HepG2 (cell line): ENCODE measurements at regions not wholly inside any gene's neighbourhood (a gene's known extent, or its start where the extent isn't known, plus 50 kb on each side); places are given as distances from the start of the nearest gene placed in this dataset.

Experiments used
- ATAC-seq: fragments of 200-7000 bp; cut with Tn5 transposase; 3 replicates; pipeline ENCODE4 v1.9.1; 2020; ENCODE audit warnings: mild to moderate bottlenecking, moderate library complexity
- BruUV-seq: library from RNA; stranded (reverse); fragments of 400-500 nt; replicated peaks from 2 replicates; lab custom pipeline; 2021; lab: Mats Ljungman, UMichigan
- CTCF ChIA-PET: fragments of 300-600 bp; formaldehyde crosslinking; extraction: SDS; loops from one replicate; lab custom pipeline; 2021; ENCODE audit warnings: low total read pairs, inconsistent platforms, low intra/inter-chr PET ratio; lab: Yijun Ruan, JAX
- POLR2A ChIA-PET: fragments of 350-600 bp; sonication (Branson Sonifier 250); formaldehyde crosslinking; loops from one replicate; lab custom pipeline; 2020; ENCODE audit warnings: antibody characterized with exemption, inconsistent platforms; lab: Yijun Ruan, JAX
- DNase-seq: peaks from one replicate; pipeline ENCODE4 v3.0.0-alpha.2; 2015; ENCODE audit warnings: low spot score
- FAIRE-seq: peaks from 3 replicates; lab custom pipeline; 2011; peaks lifted over from hg19 to GRCh38; lab: Jason Lieb, UNC
- H2AFZ ChIP-seq: one replicate; pipeline ENCODE4 v1.6.1; 2011; ENCODE audit warnings: low read length, inconsistent platforms
- H3K27ac ChIP-seq: fragments of 300-600 bp; 3 replicates; pipeline ENCODE4 v1.8.0; 2011; ENCODE audit warnings: mixed run types, mild to moderate bottlenecking, mixed read lengths, low read length, inconsistent platforms; ENCODE audit not compliant: insufficient read depth; ENCODE audit errors: extremely low read length
- H3K27me3 ChIP-seq, 2 experiments: fragments of 200-600 bp in 1 of 2; 2 replicates in 1 of 2; 3 replicates in 1 of 2; pipeline versions ENCODE4 v1.6.0 to v1.8.0; 2011; ENCODE audit warnings: low read length in 2 of 2, mild to moderate bottlenecking in 2 of 2, moderate library complexity in 2 of 2, inconsistent platforms in 1 of 2; ENCODE audit not compliant: insufficient read depth in 2 of 2, control insufficient read depth in 1 of 2
- H3K36me3 ChIP-seq, 2 experiments: fragments of 200-600 bp in 1 of 2; replicated peaks in 1 of 2; 2 replicates in 1 of 2; 3 replicates in 1 of 2; pipeline versions ENCODE4 v1.5.1 to v1.8.0; 2011; ENCODE audit warnings: low read length in 2 of 2, inconsistent platforms in 1 of 2; ENCODE audit not compliant: insufficient read depth in 2 of 2, control insufficient read depth in 1 of 2
- H3K4me1 ChIP-seq: 2 replicates; pipeline ENCODE4 v1.5.1; 2012; ENCODE audit warnings: low read length, inconsistent platforms; ENCODE audit not compliant: insufficient read depth
- H3K4me2 ChIP-seq: 2 replicates; pipeline ENCODE4 v1.6.0; 2011; ENCODE audit warnings: low read depth, low read length, inconsistent platforms
- H3K4me3 ChIP-seq, 3 experiments: fragments of 200-600 bp in 1 of 3; sonication (generic), shearing (Covaris generic) in 1 of 3; replicated peaks in 1 of 3; 2 replicates each; pipeline ENCODE4 v1.5.1; 2011 to 2016; ENCODE audit warnings: low read length in 3 of 3, inconsistent platforms in 2 of 3, low read depth in 2 of 3, mild to moderate bottlenecking in 2 of 3, control low read depth in 1 of 3, mixed read lengths in 1 of 3; ENCODE audit not compliant: insufficient read depth in 1 of 3
- H3K79me2 ChIP-seq: one replicate; pipeline ENCODE4 v1.6.1; 2011; ENCODE audit warnings: low read length, inconsistent platforms; ENCODE audit not compliant: insufficient read depth
- H3K9ac ChIP-seq: 2 replicates; pipeline ENCODE4 v1.6.0; 2011; ENCODE audit warnings: mild to moderate bottlenecking, low read depth, low read length, inconsistent platforms; ENCODE audit not compliant: insufficient read depth
- H3K9me3 ChIP-seq: 2 replicates; pipeline ENCODE4 v1.5.1; 2012; ENCODE audit warnings: mild to moderate bottlenecking, low read length
- H4K20me1 ChIP-seq: 2 replicates; pipeline ENCODE4 v1.6.0; 2011; ENCODE audit warnings: inconsistent platforms, mild to moderate bottlenecking, low read length, moderate library complexity; ENCODE audit not compliant: insufficient read depth
- EED ChIP-seq: sonication (generic); formaldehyde crosslinking; IDR thresholded peaks from 2 replicates; pipeline ENCODE4 v1.5.0; 2020; ENCODE audit warnings: mild to moderate bottlenecking, missing genetic modification reagents
- FOSL2 ChIP-seq: sonication (generic); formaldehyde crosslinking; IDR thresholded peaks from 2 replicates; pipeline ENCODE4 v1.4.0; 2020; ENCODE audit warnings: missing genetic modification reagents
- FOXM1 ChIP-seq: sonication (generic); formaldehyde crosslinking; IDR thresholded peaks from 2 replicates; pipeline ENCODE4 v1.5.0; 2020; ENCODE audit warnings: missing genetic modification reagents
- FOXP1 ChIP-seq, 2 experiments: fragments of 450-650 bp in 1 of 2; IDR thresholded peaks; 2 replicates each; pipeline ENCODE4 v1.6.1; 2017 to 2018; ENCODE audit warnings: antibody characterized with exemption in 1 of 2
- HNRNPH1 ChIP-seq: fragments of 200-400 bp; formaldehyde crosslinking; optimal IDR thresholded peaks from 2 replicates; pipeline ENCODE3; 2017; ENCODE audit warnings: mild to moderate bottlenecking, low read depth, low read length
- NFYC ChIP-seq: IDR thresholded peaks from 2 replicates; pipeline ENCODE4 v1.6.1; 2016; ENCODE audit warnings: missing genetic modification reagents, missing compliant biosample characterization
- REXO4 ChIP-seq: sonication (generic); formaldehyde crosslinking; IDR thresholded peaks from 2 replicates; pipeline ENCODE4 v1.8.0; 2022; ENCODE audit warnings: missing genetic modification reagents, mild to moderate bottlenecking, borderline replicate concordance
- SP2 ChIP-seq: sonication (generic); formaldehyde crosslinking; IDR thresholded peaks from 2 replicates; pipeline ENCODE4 v1.5.1; 2020; ENCODE audit warnings: mild to moderate bottlenecking, missing genetic modification reagents
- YEATS4 ChIP-seq: sonication (generic); formaldehyde crosslinking; IDR thresholded peaks from 2 replicates; pipeline ENCODE4 v1.4.0; 2020; ENCODE audit warnings: missing genetic modification reagents, borderline replicate concordance
- ZNF326 ChIP-seq: sonication (generic); formaldehyde crosslinking; IDR thresholded peaks from 2 replicates; pipeline ENCODE4 v1.4.0; 2020; ENCODE audit warnings: missing genetic modification reagents, borderline replicate concordance
- ZNF570 ChIP-seq: sonication (generic); formaldehyde crosslinking; IDR thresholded peaks from 2 replicates; pipeline ENCODE4 v1.4.0; 2020; ENCODE audit warnings: mild to moderate bottlenecking, missing genetic modification reagents, borderline replicate concordance
- WGBS: methylation state at CpG from one replicate; pipeline ENCODE4 v1.1.6; 2017; ENCODE audit warnings: low lambda C conversion rate; 5-methylcytosine and 5-hydroxymethylcytosine counted together
- in situ Hi-C: cut with HindIII; loops from 2 replicates; pipeline ENCODE4 v1.10.0; 2017; ENCODE audit warnings: low pct_unique_long_range_greater_than_20kb; ENCODE audit not compliant: extremely low pct_ligation_motif_present
- intact Hi-C: fragments of 100-400 bp; cut with micrococcal nuclease; formaldehyde crosslinking; loops from one replicate; pipeline ENCODE4 v1.10.0; 2022; ENCODE audit not compliant: unreplicated experiment
- TF ChIP-seq, protein P1 (sequence below): sonication (generic); formaldehyde crosslinking; IDR thresholded peaks from 2 replicates; pipeline ENCODE4 v1.5.1; 2020; ENCODE audit warnings: mild to moderate bottlenecking, missing genetic modification reagents, moderate library complexity
- TF ChIP-seq, protein P2 (sequence below): IDR thresholded peaks from 2 replicates; pipeline ENCODE4 v1.6.1; 2016; ENCODE audit warnings: missing compliant biosample characterization, missing genetic modification reagents, borderline replicate concordance
- TF ChIP-seq, protein P3 (sequence below): sonication (generic); formaldehyde crosslinking; IDR thresholded peaks from 2 replicates; pipeline ENCODE4 v1.5.1; 2020; ENCODE audit warnings: mild to moderate bottlenecking, moderate library complexity, missing genetic modification reagents
- TF ChIP-seq, protein P4 (sequence below): sonication (generic); formaldehyde crosslinking; IDR thresholded peaks from 2 replicates; pipeline ENCODE4 v1.5.0; 2020; ENCODE audit warnings: mild to moderate bottlenecking, missing genetic modification reagents, borderline replicate concordance

DNA sequence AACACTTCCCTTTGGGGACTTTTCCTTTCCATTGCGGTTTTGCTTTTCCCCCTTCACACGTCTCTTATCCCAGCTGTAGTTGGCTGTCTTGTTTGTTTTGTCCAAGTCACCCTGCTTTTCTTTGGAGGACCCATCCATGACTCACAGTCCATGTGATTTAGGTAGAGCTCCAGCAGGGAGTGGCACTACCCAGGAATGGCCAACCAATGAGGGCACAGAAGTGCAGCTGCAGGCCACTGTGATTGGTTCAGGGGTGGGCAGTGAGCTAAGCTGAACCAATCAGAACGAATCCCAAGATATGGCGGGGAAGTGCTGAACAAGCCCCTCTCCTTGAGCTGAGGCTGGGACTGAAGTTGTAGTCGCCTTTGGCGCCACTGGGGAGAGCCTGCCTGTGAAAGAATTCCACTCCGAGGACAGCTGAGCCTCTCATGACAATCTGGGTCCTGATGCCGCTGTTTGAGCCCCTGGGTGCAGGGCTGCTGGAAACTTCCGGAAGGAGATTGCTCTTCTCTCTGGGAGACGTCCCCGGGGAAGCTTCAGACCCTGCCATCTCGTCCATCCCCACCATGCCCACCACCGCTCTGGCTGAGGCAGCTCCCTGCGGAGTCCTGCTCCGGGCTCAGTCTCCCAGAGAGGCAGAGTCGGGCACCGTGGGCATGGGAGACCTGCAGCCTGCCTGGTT, 62.9 kb upstream of the URI1 start:
- WGBS = 20% methylated on average over 2 of the region's 17 CpGs
- peak overlapping the region in 1 of 3 experiments; percentile 21; a peak in 1 of 6 replicates for H3K4me3 ChIP-seq
- TF ChIP-seq, protein P1, sequence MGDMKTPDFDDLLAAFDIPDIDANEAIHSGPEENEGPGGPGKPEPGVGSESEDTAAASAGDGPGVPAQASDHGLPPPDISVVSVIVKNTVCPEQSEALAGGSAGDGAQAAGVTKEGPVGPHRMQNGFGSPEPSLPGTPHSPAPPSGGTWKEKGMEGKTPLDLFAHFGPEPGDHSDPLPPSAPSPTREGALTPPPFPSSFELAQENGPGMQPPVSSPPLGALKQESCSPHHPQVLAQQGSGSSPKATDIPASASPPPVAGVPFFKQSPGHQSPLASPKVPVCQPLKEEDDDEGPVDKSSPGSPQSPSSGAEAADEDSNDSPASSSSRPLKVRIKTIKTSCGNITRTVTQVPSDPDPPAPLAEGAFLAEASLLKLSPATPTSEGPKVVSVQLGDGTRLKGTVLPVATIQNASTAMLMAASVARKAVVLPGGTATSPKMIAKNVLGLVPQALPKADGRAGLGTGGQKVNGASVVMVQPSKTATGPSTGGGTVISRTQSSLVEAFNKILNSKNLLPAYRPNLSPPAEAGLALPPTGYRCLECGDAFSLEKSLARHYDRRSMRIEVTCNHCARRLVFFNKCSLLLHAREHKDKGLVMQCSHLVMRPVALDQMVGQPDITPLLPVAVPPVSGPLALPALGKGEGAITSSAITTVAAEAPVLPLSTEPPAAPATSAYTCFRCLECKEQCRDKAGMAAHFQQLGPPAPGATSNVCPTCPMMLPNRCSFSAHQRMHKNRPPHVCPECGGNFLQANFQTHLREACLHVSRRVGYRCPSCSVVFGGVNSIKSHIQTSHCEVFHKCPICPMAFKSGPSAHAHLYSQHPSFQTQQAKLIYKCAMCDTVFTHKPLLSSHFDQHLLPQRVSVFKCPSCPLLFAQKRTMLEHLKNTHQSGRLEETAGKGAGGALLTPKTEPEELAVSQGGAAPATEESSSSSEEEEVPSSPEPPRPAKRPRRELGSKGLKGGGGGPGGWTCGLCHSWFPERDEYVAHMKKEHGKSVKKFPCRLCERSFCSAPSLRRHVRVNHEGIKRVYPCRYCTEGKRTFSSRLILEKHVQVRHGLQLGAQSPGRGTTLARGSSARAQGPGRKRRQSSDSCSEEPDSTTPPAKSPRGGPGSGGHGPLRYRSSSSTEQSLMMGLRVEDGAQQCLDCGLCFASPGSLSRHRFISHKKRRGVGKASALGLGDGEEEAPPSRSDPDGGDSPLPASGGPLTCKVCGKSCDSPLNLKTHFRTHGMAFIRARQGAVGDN (CRISPR knock-in tag) = peak; percentile 28; the same call in 1 of the 2 replicates
- TF ChIP-seq REXO4 (CRISPR knock-in tag) (no peak), EED (no peak), HNRNPH1 (no peak), NFYC (CRISPR knock-in tag) (peak; percentile 85), FOXM1 (no peak), ZNF570 (CRISPR knock-in tag) (no peak), FOSL2 (CRISPR knock-in tag) (peak; percentile 68), FOXP1 (IDR thresholded peaks at IDR 0.05) (no peak), FOXP1 (CRISPR knock-in tag; IDR thresholded peaks at IDR 0.05) (no peak), ZNF326 (CRISPR knock-in tag) (no peak), SP2 (peak; percentile 64), YEATS4 (CRISPR knock-in tag) (no peak)
- TF ChIP-seq, protein P2, sequence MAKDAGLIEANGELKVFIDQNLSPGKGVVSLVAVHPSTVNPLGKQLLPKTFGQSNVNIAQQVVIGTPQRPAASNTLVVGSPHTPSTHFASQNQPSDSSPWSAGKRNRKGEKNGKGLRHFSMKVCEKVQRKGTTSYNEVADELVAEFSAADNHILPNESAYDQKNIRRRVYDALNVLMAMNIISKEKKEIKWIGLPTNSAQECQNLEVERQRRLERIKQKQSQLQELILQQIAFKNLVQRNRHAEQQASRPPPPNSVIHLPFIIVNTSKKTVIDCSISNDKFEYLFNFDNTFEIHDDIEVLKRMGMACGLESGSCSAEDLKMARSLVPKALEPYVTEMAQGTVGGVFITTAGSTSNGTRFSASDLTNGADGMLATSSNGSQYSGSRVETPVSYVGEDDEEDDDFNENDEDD (CRISPR knock-in tag) = 0 out of 2 replicates have a peak, but pooled peaks have one; percentile 16
- TF ChIP-seq, protein P3, sequence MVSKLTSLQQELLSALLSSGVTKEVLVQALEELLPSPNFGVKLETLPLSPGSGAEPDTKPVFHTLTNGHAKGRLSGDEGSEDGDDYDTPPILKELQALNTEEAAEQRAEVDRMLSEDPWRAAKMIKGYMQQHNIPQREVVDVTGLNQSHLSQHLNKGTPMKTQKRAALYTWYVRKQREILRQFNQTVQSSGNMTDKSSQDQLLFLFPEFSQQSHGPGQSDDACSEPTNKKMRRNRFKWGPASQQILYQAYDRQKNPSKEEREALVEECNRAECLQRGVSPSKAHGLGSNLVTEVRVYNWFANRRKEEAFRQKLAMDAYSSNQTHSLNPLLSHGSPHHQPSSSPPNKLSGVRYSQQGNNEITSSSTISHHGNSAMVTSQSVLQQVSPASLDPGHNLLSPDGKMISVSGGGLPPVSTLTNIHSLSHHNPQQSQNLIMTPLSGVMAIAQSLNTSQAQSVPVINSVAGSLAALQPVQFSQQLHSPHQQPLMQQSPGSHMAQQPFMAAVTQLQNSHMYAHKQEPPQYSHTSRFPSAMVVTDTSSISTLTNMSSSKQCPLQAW (CRISPR knock-in tag) = no peak
- TF ChIP-seq, protein P4, sequence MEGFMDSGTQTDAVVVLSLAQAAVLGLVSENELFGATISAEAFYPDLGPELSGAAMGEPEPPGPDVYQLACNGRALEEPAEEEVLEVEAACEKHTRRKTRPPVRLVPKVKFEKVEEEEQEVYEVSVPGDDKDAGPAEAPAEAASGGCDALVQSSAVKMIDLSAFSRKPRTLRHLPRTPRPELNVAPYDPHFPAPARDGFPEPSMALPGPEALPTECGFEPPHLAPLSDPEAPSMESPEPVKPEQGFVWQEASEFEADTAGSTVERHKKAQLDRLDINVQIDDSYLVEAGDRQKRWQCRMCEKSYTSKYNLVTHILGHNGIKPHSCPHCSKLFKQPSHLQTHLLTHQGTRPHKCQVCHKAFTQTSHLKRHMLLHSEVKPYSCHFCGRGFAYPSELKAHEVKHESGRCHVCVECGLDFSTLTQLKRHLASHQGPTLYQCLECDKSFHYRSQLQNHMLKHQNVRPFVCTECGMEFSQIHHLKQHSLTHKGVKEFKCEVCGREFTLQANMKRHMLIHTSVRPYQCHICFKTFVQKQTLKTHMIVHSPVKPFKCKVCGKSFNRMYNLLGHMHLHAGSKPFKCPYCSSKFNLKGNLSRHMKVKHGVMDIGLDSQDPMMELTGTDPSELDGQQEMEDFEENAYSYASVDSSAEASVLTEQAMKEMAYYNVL (CRISPR knock-in tag) = no peak

More for the DNA sequence above, 62.9 kb upstream of the URI1 start:
- in situ Hi-C loops = no loop called here
- Histone ChIP-seq H3K9ac (no peak overlapping the region), H3K4me2 (peak overlapping the region; percentile 20; the same call in 1 of the 2 replicates), H3K27ac (no peak overlapping the region), H3K4me1 (peaks cover 9% of the 10 kb centered on the region; the same call in 1 of the 2 replicates), H2AFZ (no peak overlapping the region), H3K9me3 (no peaks in the 10 kb centered on the region), H3K36me3 (no peaks in the 10 kb centered on the region), H3K79me2 (no peaks in the 10 kb centered on the region), H4K20me1 (no peaks in the 10 kb centered on the region), H3K27me3 (peaks cover 0 to 44% of the 10 kb centered on the region in 2 experiments; a peak in 2 of 5 replicates)
- no TSS peak for BruUV-seq
- FAIRE-seq (no peak), ATAC-seq (peak; percentile 83), DNase-seq (peak; percentile 50)
- intact Hi-C loops = no loop called here
- CTCF ChIA-PET = no interaction called here
- POLR2A ChIA-PET = no interaction called here
